GM12873 (cell line): ENCODE measurements at regions not wholly inside any gene's neighbourhood (a gene's known extent, or its start where the extent isn't known, plus 50 kb on each side); places are given as distances from the start of the nearest gene placed in this dataset.

Experiments used
- TF ChIP-seq, protein P1 (sequence below): IDR thresholded peaks from 2 replicates; pipeline ENCODE4 v1.5.1; 2012; ENCODE audit warnings: low read depth, mild to moderate bottlenecking, moderate library complexity, low read length, control low read depth; ENCODE audit not compliant: insufficient read depth; ENCODE audit errors: missing control alignments

DNA sequence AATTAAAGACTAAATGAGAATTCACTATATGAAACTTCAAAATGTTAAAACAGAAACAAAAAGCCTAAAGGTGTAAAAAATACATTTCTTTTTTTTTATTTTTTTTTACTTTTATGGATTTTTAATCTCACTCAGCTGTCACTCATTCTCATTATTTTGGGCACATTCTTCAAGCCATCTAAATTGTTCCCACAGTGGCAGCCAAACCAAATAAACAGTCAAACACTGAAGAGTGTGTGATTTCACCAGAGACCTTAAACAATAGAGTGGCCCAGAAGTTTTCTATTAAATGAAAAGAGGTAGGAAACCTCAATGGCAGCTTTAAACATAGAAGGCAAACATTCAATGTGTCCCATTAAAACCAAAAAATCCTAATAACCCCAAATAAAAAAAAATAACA, 616.1 kb downstream of the OTOL1 start:
- TF ChIP-seq, protein P1, sequence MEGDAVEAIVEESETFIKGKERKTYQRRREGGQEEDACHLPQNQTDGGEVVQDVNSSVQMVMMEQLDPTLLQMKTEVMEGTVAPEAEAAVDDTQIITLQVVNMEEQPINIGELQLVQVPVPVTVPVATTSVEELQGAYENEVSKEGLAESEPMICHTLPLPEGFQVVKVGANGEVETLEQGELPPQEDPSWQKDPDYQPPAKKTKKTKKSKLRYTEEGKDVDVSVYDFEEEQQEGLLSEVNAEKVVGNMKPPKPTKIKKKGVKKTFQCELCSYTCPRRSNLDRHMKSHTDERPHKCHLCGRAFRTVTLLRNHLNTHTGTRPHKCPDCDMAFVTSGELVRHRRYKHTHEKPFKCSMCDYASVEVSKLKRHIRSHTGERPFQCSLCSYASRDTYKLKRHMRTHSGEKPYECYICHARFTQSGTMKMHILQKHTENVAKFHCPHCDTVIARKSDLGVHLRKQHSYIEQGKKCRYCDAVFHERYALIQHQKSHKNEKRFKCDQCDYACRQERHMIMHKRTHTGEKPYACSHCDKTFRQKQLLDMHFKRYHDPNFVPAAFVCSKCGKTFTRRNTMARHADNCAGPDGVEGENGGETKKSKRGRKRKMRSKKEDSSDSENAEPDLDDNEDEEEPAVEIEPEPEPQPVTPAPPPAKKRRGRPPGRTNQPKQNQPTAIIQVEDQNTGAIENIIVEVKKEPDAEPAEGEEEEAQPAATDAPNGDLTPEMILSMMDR = no peak

DNA sequence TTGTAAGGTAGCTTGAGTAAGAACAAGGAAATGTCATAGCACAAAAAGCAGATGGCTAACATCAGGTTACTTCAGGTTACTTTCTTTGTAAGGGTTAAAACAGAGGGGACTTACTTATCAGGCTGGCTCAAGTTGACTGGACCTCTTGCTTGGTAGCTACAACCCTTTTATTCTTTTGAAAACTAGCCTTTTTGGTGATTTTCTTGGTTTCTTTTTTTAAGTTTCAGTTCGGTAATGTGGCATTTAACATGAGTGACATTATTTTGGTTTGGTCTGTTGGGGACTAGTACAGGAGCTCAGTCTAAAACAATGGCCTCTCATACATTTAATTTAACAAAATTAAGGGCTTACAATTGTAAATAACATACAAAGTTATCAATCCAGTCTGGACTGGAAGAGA, 621.4 kb downstream of the OTOL1 start:
- TF ChIP-seq, protein P1 = no peak

DNA sequence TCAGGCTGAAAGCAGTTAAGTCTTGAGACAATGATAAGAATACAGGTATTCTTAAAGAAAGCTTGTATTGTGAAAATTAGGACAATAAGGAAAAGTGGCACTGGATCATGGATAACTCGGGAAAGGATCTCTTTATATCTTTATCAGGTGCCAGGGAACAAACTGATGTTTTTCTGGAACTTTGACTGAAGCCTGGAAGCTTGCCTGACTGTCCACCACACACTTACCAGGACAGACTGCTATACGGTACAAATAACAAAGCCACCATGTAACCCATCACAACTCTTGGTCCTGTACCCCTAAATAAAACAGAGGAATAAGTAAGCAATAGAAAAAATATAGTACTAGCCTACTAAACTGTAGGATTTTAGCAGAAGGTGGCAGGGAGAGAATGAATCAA, 623.0 kb downstream of the OTOL1 start:
- TF ChIP-seq, protein P1 = no peak

DNA sequence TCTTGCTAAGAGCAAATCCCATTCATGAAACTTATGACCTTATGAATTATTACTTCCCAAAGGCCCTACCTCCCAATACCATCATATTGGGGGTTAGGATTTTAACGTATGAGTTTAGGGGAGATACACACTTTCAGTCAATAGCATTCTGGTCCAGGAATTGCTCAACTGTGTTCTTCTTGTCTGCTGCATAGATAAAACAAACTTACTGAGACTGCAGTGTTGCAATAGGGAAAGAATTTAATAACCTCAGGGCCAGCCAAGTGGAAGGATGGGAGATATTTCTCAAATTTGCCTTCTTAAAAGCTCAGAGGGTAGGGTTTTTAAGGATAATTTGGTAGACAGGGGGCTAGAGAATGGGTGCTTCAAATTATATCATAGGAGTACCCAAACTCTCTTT, 625.8 kb downstream of the OTOL1 start:
- TF ChIP-seq, protein P1 = no peak

DNA sequence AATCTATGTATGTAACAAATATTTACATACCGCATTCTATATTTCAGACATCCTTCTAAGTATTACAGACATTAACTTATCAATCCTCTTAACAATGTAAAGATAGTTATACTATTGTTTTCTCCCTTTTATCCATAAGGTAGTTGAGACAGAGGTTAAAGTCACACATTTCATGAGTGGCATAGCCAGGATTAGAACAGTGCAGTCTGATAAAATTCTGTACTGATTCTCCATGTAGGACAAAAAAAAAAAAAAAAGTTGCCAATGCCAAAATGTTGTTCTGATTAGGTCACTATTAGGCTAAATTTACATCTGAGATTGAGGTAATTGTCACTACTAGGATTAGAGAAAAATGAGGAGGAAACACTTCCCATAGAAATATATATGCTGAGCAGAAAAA, 629.2 kb downstream of the OTOL1 start:
- TF ChIP-seq, protein P1 = no peak

DNA sequence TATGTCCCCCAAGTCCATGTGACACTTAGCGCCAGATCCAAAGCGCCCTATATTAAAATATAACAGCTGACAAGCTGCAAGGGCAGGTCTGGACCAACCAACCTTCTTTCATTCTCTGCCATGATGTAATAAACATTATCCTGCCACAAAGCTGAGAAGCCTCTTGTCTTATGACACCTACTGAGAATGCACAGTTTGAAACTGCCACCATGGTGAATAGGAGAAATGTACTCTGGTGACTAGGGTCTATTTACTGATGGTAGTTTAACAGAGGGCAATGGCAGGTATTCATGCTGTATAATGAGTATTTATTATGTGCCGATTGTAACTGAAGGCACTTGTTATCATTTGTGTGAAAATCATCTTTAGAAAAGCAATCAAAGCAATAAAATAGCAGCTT, 634.0 kb downstream of the OTOL1 start:
- TF ChIP-seq, protein P1 = no peak

DNA sequence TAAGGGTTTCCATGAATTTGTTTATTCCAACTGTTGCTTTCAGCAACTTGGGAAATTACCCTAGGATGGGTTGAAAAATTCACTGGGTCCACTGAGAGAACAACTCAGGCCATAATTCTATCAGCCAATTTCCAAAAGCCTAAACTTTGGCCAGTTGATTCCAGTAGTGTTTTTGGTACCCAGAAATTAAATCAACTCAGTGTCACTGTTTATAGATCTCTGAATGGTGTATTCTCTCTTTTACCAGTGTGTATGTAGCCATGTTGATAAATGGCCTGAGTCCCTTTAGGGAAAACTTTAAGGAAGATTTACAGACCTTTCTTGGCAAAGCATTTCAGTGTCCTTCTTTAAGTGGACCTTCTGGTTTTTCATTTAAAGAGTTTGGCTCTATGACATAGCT, 636.4 kb downstream of the OTOL1 start:
- TF ChIP-seq, protein P1 = no peak
